Activated CD4-positive, alpha-beta T cell treated with anti-CD3 and anti-CD28 coated beads, Interleukin-2, Interleukin-6, amounts not matched to agents 100 ng/mL and 50 ng/mL, durations not matched to agents 16 hours and 8 hours (primary cell): ENCODE measurements at regions not wholly inside any gene's neighbourhood (a gene's known extent, or its start where the extent isn't known, plus 50 kb on each side); places are given as distances from the start of the nearest gene placed in this dataset.

Source experiments
- DNase-seq: peaks from one replicate; pipeline ENCODE4 v3.0.0-alpha.2; 2020

DNA sequence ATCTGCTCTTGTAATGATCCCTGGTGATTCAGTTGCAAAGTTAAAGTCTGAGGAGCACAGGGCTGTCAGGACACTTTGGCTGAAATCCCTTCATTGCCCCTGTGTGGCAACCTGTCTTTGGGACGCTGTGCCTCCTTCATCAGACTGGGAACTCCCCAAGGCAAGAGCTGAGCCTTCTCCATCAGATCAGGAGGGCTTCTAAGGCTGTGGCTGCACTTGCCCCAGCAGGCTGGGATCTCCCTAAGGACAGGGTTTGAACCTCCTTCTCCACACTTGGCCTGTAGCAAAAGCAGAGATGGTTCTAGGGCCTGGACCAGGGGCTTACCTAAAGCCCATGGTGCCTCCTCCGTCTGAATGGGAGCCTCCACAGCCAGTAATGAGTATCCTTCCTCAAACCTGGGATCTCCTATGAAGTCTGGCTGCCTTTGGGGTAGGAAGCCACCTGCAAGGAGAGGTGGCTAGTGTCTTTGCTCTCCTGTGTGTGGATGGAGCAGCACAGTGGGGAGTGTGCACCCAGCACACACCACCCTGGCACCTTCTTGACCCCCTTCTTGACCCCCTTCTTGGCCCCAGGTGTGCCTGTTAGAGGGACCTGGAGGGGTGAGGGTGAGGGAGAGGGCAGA, 79.0 kb upstream of the NKD1 start:
- DNase-seq, result no peak

DNA sequence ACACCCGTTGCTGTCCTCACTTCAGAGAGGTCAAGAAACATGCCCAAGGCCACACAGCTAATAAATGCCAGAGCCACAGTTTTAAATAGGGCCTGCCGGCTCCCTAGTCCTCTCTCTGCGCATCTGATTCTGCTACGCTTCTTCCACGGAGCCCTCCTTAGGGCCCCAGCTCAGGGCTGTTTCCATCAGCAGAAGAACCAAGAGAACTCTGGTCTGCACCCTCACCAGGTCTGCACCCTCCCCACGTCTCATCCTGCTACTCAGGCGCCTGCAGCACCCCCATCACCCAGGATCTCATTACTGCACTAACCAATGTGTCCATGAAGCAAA, 79.5 kb upstream of the NKD1 start:
- no peak for DNase-seq

DNA sequence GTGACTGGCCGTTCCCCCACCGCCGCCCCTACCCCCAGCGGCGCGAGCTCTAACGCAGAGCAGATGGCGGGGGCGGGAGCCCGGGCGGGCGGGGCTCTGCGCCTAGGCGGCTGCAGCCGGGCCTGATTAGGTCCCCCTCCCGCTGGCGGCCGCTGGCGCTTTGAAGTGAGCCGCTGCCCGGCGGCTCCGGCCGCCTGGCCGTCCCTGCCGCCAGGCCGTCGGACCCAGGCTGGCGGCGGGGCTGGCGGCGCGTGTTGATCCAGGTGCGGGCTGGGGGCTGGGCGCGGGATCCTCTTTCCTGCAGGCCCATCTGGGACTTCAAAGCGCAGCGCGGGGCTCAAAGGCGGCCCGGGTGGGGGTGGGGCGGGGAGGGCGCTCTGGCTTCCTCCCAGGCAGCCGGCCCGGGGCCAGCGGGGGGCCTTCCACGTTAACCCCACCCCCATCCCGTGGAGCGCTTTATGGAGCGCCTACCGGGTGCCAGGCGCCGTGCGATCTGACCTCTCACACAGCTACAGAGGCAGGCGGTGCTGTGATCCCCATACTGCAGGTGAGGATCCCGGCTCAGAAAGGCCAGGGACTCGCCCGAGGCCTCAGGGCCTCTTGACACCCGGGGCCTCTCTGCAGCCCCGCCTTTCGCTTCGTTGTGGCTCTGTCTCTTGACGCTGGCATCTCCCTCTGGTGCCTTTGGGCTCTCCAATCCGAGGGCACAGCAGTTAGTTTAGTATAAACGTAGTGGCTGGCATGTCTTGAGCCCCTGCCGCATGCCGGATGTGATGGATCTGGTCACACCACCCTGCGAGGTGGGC, 80.0 kb upstream of the NKD1 start:
- no peak for DNase-seq

DNA sequence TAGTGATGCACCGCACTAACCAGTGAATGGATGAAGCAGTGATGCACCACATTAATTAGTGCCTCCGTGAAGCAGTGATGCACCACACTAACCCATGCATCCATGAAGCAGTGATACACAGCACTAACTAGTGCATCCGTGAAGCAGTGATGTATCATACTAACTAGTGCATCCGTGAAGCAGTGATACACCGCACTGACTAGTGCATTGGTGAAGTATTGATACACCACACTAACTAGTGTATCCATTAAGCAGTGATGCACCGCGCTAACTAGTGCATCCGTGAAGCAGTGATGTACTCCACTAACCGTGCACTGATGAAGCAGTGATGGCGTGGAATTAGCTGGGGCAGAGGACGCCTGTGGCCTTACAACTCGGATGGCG, 80.6 kb upstream of the NKD1 start:
- DNase-seq, result no peak

DNA sequence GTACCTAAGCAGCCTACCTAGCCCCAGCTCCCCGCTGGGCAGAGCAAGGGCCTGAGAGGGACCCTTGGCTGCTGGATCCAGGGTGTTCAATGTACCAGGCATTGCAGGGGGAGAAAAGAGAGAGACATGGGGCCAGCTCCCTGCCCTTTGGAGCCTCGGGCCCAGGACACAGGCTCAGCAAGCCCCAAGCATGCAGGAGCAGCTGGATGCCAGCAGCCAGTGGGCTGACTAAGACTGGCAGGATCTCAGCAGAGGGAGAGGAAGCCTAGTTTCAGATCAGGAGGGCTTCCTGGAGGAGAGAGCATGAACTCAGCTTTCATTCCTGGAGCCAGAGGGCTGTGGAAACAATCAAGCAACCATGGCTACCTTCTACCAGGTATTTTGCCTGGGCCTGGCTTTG, 82.0 kb upstream of the NKD1 start:
- DNase-seq, result no peak

DNA sequence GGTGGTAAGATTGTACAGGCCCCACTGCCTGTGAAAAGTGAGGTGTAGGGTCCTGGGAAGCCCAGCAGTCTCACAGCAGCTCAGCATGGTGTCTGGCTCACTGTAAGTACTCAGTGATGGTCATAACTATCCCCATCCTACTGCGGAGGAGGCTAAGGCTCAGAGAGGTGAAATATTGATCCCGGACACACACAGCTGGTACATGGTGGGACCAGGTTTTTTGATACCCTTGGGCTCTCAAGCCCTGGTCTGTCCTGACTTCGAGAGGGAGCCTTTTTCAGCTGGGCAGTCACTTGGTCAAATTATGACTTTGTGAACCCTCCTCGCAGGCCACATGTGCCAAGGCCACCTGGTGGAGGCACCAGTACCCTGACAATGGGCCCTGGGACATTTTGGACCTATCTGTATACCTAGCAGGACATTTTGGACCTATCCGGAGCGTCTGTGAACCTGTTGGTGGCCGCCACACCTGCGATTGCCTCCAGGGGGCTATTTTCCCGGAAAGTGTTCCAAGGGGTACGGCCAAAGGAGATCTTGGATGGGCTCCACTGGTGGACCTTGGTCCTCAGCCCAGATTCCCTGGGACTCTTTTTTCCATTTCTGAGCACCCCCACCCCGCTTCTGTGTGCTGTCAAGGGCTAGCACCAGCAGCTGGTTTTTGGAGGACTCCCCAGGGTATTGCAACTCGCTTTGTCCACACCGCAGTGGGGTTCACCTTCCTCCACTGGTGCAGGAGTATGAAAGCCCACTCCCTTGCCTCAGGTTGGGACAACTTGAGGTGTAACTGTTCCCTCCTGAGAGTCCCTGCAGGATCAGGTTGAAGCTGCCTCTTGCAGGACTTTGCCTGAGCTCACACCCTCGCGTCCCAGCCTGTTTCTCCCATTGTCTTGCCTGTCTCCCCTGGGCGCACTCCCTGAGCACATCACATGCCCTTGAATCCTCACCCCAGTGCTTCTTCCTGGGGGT, 83.6 kb upstream of the NKD1 start:
- no peak for DNase-seq

DNA sequence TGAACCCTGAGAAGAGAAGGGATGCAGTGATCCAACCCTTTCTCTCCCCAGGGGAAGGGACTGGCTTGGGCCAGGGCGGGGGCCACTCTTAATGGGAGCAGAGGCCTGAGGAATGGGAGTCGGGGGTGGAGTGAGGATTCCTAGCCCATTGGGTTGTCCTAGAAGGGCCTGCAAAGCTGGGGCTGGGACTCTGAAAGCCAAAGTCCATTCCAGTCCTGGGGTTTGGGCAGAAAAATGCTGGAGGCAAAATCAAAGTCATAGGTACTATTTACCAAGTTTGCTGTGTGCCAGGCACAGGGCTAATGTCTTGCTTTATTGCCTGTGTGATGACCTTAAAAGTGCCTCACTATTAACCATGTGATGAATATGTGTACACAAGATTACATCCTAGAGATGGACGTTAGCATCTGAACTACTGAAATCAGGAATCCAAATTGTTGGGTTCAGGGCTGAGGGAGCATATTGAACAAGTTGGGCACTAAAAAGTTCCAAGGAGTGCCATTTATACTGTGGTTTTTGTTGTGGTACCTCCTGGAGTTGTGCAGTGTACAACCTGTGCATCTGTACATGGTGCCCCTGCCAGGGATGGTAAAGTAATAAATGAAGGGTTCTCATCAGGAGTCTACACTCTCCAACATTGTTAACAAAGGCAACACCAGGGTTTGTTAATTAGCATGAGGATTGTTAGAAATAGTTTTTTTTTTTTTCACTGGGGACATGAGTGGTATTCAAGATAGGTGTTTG, 84.4 kb upstream of the NKD1 start:
- DNase-seq, result no peak

DNA sequence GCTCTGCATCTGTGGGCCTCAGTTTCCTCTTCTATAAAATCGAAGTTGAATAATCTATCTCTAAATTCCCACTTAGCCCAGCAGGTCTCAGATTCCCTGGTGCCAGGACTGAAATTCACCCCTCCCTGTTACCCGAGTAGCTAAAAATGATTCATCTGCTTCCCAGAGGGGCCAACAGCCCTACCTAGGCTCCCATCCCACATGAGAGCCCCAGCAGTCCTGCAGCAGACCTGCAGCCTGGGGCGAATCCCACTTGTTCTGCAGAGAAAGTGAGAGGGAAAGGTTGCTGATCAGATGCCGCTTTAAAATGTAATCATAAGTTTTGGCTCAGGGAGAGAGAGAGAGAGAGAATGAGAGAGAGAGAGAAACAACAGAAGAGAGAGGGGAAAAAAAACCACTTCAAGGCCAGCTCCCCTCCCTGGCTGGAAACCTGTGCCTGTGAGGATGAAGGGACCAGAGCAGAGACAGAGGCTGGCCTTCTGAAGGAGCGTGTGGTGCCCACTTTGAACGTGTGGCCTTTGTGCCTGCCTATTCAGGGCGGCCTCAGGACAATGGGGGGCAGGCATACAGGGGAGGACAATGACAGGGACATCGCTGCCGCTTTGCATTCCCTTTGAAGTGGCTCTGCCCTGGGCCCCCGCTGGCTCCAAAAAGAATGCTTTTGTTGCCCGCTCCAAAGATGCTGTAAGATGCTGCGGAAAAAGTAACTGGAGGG, 85.2 kb upstream of the NKD1 start:
- DNase-seq, result no peak

DNA sequence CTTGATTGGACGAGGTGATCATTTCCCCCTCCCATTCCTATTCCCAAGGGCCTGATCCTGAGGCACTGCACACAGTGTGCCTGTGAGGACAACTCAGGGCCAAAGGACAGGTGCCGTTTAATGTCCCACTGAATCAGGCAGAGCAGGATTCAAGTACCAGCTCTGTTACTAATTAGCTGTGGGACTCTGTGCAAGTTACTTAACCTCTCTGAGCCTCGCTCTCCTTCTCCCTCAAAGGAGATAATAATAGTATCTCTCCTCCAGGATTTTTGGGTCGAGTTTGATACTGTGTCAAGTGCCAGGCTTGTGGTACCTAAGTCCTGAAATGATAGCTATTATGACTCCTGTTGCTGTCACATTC, 86.8 kb upstream of the NKD1 start:
- DNase-seq, result no peak

DNA sequence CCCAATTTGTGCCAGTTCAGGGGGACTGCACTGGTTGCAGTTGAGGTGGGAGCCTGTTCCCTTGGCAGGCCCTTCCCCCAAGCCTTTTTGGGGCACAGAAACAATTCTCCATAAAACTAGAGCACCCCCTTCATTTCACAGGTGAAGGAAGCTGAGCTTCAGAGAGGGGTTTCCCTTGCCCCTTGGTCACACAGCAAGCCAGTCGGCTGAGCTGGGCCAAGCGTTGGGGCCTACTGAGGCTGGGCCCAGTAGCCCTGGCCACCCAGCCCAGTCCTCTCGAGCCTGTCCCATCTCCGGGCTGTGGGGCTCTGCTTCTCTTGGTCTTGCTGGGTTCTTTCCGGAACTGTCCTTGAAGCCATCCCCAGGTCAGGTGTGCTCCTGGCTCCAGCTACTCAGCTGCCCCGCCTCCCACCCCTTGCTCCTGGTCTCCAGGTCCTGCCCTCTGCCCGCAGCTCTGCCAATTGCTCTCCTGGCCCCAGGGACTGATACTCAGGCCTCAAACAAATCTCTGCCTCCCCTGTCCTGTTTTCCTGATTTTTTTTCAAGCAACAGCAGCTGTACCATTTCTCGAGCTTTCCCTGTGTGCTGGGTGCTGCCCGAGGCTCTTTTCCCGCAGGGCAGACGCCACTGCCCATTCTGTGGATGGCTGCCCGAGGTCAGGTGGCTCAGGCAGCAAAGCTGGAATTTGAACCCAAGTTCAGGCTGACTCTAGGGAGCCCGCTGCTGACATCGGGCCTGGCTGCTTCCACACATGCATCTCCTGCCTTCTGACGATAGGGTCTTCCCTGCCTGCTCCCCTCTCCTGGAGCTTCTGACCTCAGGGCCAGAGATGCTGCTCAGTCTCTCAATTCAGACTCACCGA, 87.4 kb upstream of the NKD1 start:
- no peak for DNase-seq

DNA sequence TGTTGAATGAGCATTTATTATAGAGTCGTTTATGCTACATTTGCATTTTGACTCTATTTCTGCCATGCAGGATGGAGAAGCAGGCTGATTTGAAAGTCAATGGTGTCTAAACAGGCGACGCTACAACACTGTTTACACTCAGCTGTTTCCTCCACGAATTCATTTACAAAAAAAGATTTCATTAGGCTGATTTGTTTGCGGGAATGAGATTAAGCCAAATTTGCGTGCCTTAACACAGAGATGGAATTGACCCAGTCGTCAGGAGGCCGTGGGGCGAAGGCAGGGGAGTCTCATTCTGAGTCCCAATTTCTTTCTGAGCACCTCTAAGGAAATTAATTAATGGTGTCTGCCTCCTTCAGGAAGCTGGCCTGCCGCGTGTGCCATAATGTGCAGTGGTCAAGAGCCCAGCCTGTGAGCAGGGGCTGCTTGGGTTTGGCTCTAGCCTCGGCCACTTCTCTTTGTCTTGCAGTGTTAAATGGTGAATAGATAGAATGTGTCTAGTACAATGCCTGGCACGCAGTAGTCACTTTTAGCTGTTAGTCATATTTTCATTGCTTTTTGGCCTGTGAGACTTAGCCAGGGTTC, 88.6 kb upstream of the NKD1 start:
- no peak for DNase-seq

DNA sequence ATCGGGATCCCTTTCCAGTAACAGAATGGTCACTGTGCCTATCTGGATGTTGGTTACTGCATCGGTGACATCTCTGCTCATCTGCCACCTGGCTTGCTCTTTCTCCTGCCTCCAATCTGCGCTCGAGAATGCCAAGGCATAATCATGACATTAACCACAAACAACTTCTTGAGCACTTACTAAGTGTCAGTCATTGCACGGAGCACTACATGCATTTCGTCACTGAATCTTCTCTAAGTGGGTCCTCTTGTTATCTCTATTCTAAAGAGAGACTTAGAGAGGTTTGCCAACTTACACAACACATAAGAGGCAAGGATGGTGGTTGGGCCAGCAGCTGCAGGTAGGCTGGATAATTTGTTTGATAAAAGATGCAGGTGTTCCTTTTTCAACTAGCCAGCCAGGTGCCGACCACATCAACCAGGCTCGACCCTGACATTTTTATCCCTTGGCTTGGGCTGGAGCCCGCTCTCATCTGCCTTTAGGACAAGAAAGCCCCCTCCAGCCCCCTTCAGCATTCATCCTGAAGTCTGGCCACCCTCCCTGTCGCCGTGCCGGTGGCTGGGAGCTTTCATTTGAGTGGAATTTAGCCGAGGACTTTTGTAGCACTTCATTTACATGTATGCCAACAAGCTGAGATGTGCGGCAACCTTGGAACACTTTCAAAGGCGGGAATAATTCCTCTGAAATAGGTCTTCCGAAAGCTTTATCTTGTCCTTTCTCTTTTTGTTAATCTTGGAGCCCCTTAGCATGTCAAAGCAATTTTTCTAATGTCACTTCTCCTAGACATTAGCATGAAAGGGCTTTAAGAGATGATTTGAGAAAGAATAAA, 89.3 kb upstream of the NKD1 start:
- no peak for DNase-seq

DNA sequence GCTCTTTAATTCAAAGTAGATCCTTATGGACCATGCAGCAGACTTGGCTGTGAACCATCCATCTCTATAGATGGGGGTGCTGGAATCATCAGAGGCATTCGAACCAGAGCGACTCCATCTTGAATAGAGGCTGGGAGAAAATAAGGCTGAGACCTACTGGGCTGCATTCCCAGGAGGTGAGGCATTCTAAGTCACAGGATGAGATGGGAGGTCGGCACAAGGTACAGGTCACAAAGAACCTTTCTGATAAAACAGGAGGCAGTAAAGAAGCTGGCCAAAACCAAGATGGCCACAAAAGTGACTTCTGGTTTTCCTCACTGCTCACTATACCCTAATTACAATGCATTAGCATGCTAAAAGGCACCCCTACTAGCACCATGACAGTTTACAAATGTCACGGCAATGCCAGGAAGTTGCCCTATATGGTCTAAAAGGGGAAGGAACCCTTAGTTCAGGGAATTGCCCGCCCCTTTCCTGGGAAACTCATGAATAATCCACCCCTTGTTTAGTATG, 89.2 kb upstream of the BRD7 start:
- no peak for DNase-seq

DNA sequence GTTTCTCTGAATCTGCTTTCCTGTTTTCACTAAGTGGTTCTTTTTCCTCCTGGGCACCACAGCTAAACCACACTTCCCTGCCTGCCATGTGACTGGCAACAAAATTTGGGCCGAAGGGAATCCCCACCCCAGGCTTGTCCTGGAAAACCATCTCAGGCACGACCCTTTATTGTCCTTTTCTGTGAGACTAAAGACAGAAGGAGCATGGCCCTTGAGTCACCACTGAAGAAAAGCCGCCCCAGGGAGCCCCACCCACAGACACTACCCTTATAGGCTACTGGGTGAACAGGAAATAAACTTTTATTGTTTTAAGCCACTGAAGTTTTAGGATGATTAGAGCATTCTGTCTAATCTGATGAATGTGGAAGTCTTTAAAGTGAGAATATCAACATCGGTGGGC, 88.6 kb upstream of the BRD7 start:
- DNase-seq, result peak; percentile 36

DNA sequence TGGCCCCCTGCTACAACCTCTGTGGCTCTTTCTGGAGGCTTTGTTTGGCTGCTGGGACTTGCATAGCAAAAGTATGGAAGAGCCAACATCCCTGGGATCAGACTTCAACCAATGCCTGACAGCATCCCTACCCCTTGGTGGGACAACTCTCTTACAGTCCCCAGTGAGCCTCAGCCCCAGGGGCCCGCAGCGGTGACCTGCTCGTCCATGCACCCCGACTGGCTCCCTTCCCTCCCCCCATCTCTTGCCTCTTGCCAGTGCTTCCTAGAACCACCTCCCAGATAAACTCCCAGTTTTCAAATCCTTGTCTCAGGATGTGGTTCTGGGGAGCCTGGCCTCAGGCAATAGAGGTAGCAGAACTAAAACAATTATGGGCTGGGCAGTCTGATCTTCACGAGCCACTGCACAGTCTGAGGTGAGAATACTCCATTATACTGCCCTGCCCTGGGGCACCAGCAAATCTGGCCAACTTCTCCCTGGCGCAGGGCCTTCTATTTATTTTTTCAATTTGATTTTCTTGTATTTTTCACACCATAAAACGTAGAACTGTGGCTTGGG, 86.6 kb upstream of the BRD7 start:
- DNase-seq, result no peak

DNA sequence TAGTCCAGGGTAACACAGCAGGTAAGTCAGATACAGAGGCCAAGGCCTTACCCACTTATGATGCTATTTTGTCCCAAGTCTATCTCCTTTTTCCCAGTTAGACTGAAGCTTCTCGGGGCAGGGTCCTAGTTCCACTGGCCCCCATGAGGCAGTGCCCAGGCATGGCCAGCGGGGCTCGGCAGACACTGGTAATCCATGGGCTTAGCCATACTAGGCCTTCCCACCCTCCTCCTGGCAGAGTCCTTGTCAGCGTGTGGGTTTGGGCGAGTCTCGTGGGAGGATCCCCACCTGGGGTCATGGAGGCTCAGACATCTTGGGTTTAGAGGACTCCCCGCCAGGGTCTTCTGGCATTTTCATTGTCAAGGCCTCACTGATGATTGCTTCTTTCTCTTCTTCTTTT, 84.7 kb upstream of the BRD7 start:
- DNase-seq, result no peak

DNA sequence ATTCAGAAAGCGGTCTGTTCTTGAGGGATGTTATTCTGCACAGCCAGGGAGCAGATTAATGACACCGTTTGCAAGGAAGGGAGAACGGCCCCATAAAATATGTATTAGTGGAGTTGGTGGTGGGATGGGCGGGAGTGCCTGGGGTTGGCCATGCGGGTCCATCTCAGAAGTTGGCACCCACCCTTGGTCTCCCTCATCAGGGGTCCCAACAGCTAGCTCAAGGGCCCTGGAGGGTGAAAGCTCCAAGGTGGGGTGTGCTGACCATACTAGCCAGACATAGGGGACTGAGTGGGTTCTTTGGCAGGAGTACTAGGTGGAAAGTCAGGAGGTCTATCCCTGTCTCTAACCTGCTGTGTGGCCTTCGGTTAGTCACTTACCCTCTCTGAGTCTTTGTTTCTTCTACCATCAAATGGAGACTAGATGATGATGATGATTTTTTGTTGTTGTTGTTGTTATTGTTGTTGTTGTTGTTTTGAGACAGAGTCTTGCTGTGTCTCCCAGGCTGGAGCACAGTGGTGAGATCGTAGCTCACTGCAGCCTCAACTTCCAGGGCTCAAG, 83.2 kb upstream of the BRD7 start:
- DNase-seq, result no peak

DNA sequence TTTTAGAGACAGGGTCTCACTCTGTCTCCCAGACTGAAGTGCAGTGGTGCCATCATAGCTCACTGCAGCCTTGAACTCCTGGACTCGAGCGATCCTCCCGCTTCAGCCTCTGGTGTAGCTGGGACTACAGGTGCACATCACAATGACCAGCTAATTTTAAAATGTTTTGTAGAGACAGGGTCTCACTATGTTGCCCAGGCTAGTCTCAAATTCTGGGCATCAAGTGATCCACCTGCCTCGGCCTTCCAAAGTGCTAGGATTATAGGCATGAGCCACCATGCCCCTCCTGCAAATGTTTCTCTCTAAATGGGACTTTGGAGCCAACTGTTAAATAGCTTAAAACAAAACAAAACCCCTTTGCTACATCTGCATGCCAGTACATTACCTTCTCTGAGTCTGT, 82.2 kb upstream of the BRD7 start:
- no peak for DNase-seq

DNA sequence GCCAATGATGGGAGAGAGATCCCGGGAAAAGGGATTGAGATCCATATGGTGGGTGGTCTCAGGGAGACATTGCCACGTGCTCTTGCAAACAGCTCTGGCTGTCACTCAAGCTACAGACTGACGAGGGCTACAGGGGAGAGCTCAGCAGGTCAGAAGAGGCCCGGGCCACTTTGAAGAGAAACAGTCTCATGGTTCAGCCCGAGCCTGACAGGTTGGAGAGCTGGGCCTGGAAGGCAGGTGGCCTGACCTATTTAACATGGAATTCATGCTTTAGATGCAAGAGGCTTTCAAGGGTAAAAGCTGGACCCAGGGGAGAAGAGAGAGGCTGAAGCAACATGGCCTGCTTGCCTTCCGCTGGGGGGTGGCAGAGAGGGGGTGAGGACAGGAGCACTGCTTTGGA, 81.0 kb upstream of the BRD7 start:
- no peak for DNase-seq
